Endodermal cell (in vitro differentiated cells): ENCODE measurements at regions not wholly inside any gene's neighbourhood (a gene's known extent, or its start where the extent isn't known, plus 50 kb on each side); places are given as distances from the start of the nearest gene placed in this dataset.

Experiments used
- DNase-seq: peaks from one replicate; pipeline ENCODE4 v3.0.0-alpha.2; 2017
- H3K27ac ChIP-seq: 2 replicates; pipeline ENCODE4 v1.5.1; 2013; ENCODE audit warnings: mild to moderate bottlenecking, low read depth, low read length, moderate library complexity
- H3K27me3 ChIP-seq: 2 replicates; pipeline ENCODE4 v1.6.1; 2013; ENCODE audit warnings: mild to moderate bottlenecking, low read length, moderate library complexity; ENCODE audit not compliant: insufficient read depth, control insufficient read depth, poor library complexity, severe bottlenecking
- H3K36me3 ChIP-seq: 2 replicates; pipeline ENCODE4 v1.7.0; 2013; ENCODE audit warnings: mild to moderate bottlenecking, low read length, moderate library complexity; ENCODE audit not compliant: control insufficient read depth, insufficient read depth
- H3K4me1 ChIP-seq: one replicate; pipeline ENCODE4 v1.7.0; 2013; ENCODE audit warnings: low read length; ENCODE audit not compliant: control insufficient read depth, insufficient read depth
- H3K4me3 ChIP-seq: 2 replicates; pipeline ENCODE4 v1.5.1; 2013; ENCODE audit warnings: mild to moderate bottlenecking, low read length, moderate library complexity
- H3K9ac ChIP-seq: 2 replicates; pipeline ENCODE4 v1.6.1; 2013; ENCODE audit warnings: mild to moderate bottlenecking, low read length, moderate library complexity; ENCODE audit not compliant: poor library complexity, severe bottlenecking; ENCODE audit errors: extremely low read depth
- H3K9me3 ChIP-seq: 2 replicates; pipeline ENCODE4 v1.6.1; 2013; ENCODE audit warnings: mild to moderate bottlenecking, low read length, moderate library complexity; ENCODE audit not compliant: control insufficient read depth
- H3K27ac Mint-ChIP-seq: 2 replicates; pipeline ENCODE4 v1.8.0; 2020; ENCODE audit warnings: mixed read lengths
- H3K27me3 Mint-ChIP-seq: 2 replicates; pipeline ENCODE4 v1.8.0; 2021; ENCODE audit warnings: mild to moderate bottlenecking, mixed read lengths; ENCODE audit not compliant: insufficient read depth
- H3K36me3 Mint-ChIP-seq: 2 replicates; pipeline ENCODE4 v1.8.0; 2020; ENCODE audit warnings: low read depth, mixed read lengths
- H3K4me1 Mint-ChIP-seq: 2 replicates; pipeline ENCODE4 v1.8.0; 2020; ENCODE audit warnings: mixed read lengths
- H3K4me3 Mint-ChIP-seq: 2 replicates; pipeline ENCODE4 v1.8.0; 2020; ENCODE audit warnings: mild to moderate bottlenecking, moderate library complexity, mixed read lengths
- H3K9me3 Mint-ChIP-seq: 2 replicates; pipeline ENCODE4 v1.8.0; 2020; ENCODE audit warnings: mild to moderate bottlenecking, mixed read lengths
- WGBS, 2 experiments: methylation state at CpG; one replicate each; pipeline versions ENCODE4 v1.1.5 to v1.1.7; 2013; ENCODE audit warnings: missing lambda C conversion rate in 2 of 2, mixed read lengths in 1 of 2; ENCODE audit not compliant: insufficient coverage in 1 of 2, insufficient read length in 1 of 2; 5-methylcytosine and 5-hydroxymethylcytosine counted together
- TF ChIP-seq, protein P1 (sequence below): fragments of 200-600 bp; sonication (generic); conservative IDR thresholded peaks from 2 replicates; pipeline ENCODE4 v1.5.0; 2021; ENCODE audit warnings: antibody characterized with exemption, mild to moderate bottlenecking

DNA sequence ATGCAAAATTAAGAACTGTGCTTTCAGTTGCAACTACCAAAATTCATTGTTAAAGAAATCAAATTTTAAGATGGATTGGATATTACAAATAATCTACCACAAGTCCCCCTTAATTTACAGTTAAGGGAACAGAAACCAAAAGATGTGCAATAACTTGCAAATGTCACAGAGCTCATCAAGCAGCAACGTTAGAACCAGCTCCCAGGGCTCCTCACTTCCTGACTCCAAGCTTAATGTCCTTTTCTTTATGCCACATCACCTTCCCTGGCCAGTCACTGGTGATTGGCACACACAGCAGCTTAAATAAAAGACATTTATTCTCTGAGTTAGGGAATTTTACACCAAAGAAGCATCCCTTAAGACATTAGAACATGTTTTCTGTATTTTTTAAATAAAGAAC, 159.7 kb downstream of the RSL24D1 start:
- H3K4me1 Mint-ChIP-seq = no peaks in the 10 kb centered on the region
- no peak overlapping the region for H3K9ac ChIP-seq
- no peak overlapping the region for H3K27ac Mint-ChIP-seq
- no peaks in the 10 kb centered on the region for H3K4me1 ChIP-seq
- H3K36me3 ChIP-seq = no peaks in the 10 kb centered on the region
- H3K27me3 Mint-ChIP-seq = no peaks in the 10 kb centered on the region
- no peaks in the 10 kb centered on the region for H3K36me3 Mint-ChIP-seq
- no peaks in the 10 kb centered on the region for H3K9me3 Mint-ChIP-seq
- TF ChIP-seq, protein P1, sequence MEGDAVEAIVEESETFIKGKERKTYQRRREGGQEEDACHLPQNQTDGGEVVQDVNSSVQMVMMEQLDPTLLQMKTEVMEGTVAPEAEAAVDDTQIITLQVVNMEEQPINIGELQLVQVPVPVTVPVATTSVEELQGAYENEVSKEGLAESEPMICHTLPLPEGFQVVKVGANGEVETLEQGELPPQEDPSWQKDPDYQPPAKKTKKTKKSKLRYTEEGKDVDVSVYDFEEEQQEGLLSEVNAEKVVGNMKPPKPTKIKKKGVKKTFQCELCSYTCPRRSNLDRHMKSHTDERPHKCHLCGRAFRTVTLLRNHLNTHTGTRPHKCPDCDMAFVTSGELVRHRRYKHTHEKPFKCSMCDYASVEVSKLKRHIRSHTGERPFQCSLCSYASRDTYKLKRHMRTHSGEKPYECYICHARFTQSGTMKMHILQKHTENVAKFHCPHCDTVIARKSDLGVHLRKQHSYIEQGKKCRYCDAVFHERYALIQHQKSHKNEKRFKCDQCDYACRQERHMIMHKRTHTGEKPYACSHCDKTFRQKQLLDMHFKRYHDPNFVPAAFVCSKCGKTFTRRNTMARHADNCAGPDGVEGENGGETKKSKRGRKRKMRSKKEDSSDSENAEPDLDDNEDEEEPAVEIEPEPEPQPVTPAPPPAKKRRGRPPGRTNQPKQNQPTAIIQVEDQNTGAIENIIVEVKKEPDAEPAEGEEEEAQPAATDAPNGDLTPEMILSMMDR = no peak
- 33 to 41% methylated on average over 1 of the region's 1 CpG for WGBS, 2 experiments
- no peak overlapping the region for H3K4me3 Mint-ChIP-seq
- no peaks in the 10 kb centered on the region for H3K27me3 ChIP-seq
- DNase-seq = no peak
- H3K9me3 ChIP-seq = no peaks in the 10 kb centered on the region
- no peak overlapping the region for H3K4me3 ChIP-seq
- H3K27ac ChIP-seq = no peak overlapping the region

DNA sequence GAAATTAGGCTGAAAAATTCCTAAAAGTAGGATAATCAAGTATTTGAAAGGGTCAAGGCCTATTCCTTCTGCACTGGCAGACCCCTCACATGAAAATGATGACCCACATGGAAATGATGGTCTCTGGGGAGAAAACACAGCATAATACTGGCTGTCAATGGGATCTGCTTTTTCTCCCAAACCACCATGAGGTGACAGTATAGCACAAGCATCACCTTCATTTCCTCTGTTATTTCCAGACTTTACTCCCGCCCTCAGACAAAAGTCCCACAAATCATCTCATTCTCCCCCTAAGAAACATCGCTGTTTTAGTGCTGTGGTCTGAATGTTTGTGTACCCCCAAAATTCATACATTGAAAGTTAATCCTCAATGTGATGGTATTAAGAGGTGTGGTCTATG, 161.0 kb downstream of the RSL24D1 start:
- Histone ChIP-seq H3K27ac (no peak overlapping the region), H3K9ac (no peak overlapping the region), H3K27me3 (no peaks in the 10 kb centered on the region), H3K4me3 (no peak overlapping the region), H3K36me3 (no peaks in the 10 kb centered on the region), H3K9me3 (no peaks in the 10 kb centered on the region), H3K4me1 (no peaks in the 10 kb centered on the region)
- H3K4me1 Mint-ChIP-seq = no peaks in the 10 kb centered on the region
- no peak overlapping the region for H3K27ac Mint-ChIP-seq
- H3K9me3 Mint-ChIP-seq = no peaks in the 10 kb centered on the region
- H3K36me3 Mint-ChIP-seq = no peaks in the 10 kb centered on the region
- H3K4me3 Mint-ChIP-seq = no peak overlapping the region
- 73% methylated on average over 2 of the region's 2 CpGs; no CpG with 5 or more reads in 1 of the 2 experiments for WGBS, 2 experiments
- H3K27me3 Mint-ChIP-seq = no peaks in the 10 kb centered on the region
- no peak for DNase-seq
- TF ChIP-seq, protein P1 = peak; percentile 27

DNA sequence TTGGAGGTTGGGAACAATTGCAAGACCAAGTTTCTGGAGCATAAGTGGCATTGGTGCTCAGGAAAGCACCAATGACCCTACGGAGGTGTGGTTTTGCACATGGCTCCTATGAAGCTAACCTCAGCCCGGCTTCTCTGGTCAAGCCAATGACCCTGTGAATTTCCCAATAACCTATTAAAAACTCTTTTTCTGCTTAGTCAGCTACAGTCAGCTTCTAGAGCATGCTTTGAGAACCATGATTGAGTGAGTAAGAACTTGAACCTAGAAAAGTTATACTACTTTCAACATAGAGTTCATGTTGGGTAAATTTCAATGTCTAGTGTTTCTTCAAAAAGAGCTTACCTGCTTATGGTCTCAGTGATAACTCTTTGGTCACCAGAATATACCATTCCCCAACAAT, 163.2 kb downstream of the RSL24D1 start:
- Histone ChIP-seq H3K4me1 (no peaks in the 10 kb centered on the region), H3K9me3 (no peaks in the 10 kb centered on the region), H3K36me3 (no peaks in the 10 kb centered on the region), H3K27me3 (no peaks in the 10 kb centered on the region), H3K27ac (no peak overlapping the region), H3K9ac (no peak overlapping the region), H3K4me3 (no peak overlapping the region)
- Mint-ChIP-seq H3K27ac (no peak overlapping the region), H3K27me3 (peaks cover 2% of the 10 kb centered on the region), H3K4me1 (peaks cover 9% of the 10 kb centered on the region), H3K9me3 (no peaks in the 10 kb centered on the region), H3K36me3 (no peaks in the 10 kb centered on the region), H3K4me3 (no peak overlapping the region)
- TF ChIP-seq, protein P1 = no peak
- WGBS, 2 experiments = 80 to 89% methylated on average over 1 to 2 of the region's 2 CpGs
- no peak for DNase-seq
